ENCODE measurements at regions not wholly inside any gene's neighbourhood (a gene's known extent, or its start where the extent isn't known, plus 50 kb on each side); places are given as distances from the start of the nearest gene placed in this dataset.

DNA sequence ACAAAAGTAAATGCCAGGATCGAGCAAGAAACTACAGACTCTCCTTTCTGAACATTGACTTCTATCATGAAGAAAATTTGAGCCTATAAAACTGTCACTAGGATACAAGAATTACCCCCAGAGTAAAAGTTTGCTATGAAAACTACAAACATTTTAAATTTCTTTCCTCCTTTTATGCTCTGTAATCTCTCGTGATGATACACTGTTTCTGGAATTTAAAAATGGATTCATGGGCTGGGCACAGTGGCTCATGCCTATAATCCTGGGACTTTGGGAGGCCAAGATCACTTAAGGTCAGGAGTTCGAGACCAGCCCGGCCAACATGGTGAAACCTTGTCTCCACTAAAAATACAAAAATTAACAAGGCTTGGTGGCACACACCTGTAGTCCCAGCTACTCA lies 181.3 kb downstream of the ZNF281 start:
- no peak for TF ChIP-seq MTA3 (IDR thresholded peaks at IDR 0.05; ENCODE audit: borderline replicate concordance)
- TF ChIP-seq CTCF (IDR thresholded peaks at IDR 0.05 in 2 of 3, conservative IDR thresholded peaks at IDR 0.05 in 1 of 3; ENCODE audit: insufficient read depth in 2 of 3, low read depth in 1 of 3, low read length in 3 of 3): no peak
- TF ChIP-seq, protein P1, sequence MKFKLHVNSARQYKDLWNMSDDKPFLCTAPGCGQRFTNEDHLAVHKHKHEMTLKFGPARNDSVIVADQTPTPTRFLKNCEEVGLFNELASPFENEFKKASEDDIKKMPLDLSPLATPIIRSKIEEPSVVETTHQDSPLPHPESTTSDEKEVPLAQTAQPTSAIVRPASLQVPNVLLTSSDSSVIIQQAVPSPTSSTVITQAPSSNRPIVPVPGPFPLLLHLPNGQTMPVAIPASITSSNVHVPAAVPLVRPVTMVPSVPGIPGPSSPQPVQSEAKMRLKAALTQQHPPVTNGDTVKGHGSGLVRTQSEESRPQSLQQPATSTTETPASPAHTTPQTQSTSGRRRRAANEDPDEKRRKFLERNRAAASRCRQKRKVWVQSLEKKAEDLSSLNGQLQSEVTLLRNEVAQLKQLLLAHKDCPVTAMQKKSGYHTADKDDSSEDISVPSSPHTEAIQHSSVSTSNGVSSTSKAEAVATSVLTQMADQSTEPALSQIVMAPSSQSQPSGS (CRISPR knock-in tag; IDR thresholded peaks at IDR 0.05): no peak
- no peak for TF ChIP-seq PHF8 (IDR thresholded peaks at IDR 0.05; ENCODE audit: borderline replicate concordance, low read length)
- no peak for TF ChIP-seq CBX5 (IDR thresholded peaks at IDR 0.05; ENCODE audit: borderline replicate concordance, low read depth)
- no peak for TF ChIP-seq ZZZ3 (IDR thresholded peaks at IDR 0.05)
- no peak for TF ChIP-seq CREB1 (IDR thresholded peaks at IDR 0.05)
- no peak for TF ChIP-seq CREB1 (CRISPR knock-in tag; IDR thresholded peaks at IDR 0.05)
- no peak for TF ChIP-seq MYC (IDR thresholded peaks at IDR 0.05; ENCODE audit: low read depth, low read length)
- no peak for TF ChIP-seq MYC (CRISPR knock-in tag; IDR thresholded peaks at IDR 0.05; ENCODE audit: borderline replicate concordance, low read depth)
- TF ChIP-seq, protein P2, sequence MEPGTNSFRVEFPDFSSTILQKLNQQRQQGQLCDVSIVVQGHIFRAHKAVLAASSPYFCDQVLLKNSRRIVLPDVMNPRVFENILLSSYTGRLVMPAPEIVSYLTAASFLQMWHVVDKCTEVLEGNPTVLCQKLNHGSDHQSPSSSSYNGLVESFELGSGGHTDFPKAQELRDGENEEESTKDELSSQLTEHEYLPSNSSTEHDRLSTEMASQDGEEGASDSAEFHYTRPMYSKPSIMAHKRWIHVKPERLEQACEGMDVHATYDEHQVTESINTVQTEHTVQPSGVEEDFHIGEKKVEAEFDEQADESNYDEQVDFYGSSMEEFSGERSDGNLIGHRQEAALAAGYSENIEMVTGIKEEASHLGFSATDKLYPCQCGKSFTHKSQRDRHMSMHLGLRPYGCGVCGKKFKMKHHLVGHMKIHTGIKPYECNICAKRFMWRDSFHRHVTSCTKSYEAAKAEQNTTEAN (CRISPR knock-in tag; IDR thresholded peaks at IDR 0.05): no peak
- TF ChIP-seq ZBTB26 (CRISPR knock-in tag; IDR thresholded peaks at IDR 0.05): no peak
- TF ChIP-seq ZNF274 (IDR thresholded peaks at IDR 0.05; ENCODE audit: borderline replicate concordance, low read depth, low read length): no peak
- TF ChIP-seq, protein P3, sequence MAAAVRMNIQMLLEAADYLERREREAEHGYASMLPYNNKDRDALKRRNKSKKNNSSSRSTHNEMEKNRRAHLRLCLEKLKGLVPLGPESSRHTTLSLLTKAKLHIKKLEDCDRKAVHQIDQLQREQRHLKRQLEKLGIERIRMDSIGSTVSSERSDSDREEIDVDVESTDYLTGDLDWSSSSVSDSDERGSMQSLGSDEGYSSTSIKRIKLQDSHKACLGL (CRISPR knock-in tag; IDR thresholded peaks at IDR 0.05; ENCODE audit: borderline replicate concordance, poor library complexity, severe bottlenecking): no peak
